Right kidney (tissue), 1 donor: ENCODE measurements at regions not wholly inside any gene's neighbourhood (a gene's known extent, or its start where the extent isn't known, plus 50 kb on each side); places are given as distances from the start of the nearest gene placed in this dataset.
"Not testable (repeated sequence)": the region's sequence is repeated elsewhere in the genome, so short reads cannot be mapped to it uniquely, and the experiment has no call there.

ENCODE experiments used
- DNase-seq: peaks from one replicate; pipeline ENCODE4 v3.0.0-alpha.2; 2016

DNA sequence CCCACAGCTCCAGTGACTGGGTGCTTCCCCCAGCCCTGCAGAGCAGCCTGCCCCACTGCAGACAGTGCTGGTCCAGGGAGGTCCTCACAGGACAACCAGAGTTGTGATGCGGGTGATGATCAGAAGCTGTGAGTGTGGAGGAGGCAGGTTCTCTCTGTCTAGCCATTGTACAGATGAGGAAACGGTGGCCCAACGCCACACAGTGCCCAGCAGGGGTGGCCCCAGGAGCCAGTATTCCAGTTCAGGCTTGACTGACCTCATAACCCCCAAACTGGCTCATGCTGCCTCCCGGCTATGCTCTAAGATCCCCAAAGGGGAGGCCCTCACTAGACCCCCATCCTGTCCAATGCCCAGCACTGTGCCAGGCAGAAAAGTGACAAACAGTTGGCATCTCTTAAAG is 147.1 kb upstream of the MAMLD1 start:
- DNase-seq, result not testable (repeated sequence)

DNA sequence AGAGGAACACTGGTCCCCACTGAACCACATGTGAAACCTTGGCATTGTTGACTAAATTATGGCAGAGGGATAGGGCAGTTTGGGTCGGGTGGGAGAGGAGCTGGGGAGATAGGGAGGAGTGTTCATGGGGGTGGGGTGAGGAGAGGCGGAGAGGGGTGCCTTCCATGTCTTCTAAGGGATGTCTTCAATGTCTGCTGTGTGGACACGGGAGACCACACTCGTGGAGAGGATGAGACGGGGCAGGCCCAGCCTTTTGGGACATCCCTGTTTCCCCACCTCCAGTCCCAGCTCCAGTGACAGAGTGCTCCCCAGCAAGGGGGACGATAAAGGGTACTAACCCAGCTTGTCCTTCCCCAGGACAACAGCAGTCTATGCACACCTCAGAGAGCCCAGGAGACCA is 146.4 kb upstream of the MAMLD1 start:
- no peak for DNase-seq

DNA sequence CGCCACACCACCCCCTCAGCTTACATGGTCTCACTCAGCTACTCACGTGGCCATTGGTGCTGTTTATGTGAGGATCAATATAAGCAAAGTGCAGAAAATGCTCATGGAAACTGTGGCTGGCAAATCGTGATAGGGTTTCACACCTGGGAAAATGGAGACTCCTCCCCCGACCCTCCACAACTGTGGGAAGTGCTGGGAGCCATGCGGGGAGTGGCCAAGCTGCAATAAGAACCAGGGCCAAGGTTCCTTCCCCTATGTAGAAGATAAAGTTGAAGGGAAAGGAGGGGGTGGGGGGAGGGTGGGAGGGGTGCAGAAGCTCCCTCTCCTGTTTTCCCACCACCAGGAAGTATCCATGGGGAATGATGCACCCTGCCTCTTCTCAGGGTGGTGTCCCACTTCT is 145.5 kb upstream of the MAMLD1 start:
- no peak for DNase-seq

DNA sequence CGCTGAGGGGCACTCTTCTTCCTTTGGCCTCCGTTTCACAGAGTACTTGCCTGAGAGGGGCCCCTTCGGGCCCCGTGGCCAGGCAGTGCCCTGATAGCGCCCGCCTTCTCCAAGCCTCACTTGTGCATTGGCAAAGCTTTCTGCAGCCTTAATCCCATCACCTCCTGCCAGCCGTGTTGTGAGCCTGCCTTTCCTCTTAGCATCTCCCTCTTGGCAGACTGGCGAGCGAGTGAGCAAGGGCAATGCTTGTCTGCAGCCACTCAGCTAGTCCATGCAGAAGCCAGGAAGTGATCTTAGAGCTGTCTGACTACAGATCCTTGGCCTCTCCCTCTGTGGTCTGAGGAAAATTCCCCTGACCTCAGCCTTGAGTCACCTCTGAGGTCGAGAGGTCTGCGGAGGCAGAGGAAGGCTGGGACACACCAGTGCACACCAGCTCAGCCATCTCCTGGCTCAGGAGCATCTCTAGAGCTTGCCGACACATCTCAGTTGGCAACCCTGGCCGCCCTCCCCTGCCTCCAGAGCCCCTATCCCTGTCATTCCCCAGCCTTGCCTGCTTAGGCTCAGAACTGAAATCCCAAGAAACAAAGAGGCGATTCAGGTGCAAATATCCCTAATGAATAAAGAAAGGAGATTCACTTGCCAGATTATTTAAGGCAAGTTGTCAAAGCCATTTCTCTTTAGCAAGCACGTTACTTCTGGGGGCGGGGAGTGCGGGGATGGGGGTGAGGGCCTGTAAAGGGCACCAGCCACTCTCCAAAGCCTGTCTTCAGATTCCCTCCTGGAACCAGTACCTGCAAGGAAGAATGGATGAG is 143.5 kb upstream of the MAMLD1 start:
- DNase-seq, result no peak

DNA sequence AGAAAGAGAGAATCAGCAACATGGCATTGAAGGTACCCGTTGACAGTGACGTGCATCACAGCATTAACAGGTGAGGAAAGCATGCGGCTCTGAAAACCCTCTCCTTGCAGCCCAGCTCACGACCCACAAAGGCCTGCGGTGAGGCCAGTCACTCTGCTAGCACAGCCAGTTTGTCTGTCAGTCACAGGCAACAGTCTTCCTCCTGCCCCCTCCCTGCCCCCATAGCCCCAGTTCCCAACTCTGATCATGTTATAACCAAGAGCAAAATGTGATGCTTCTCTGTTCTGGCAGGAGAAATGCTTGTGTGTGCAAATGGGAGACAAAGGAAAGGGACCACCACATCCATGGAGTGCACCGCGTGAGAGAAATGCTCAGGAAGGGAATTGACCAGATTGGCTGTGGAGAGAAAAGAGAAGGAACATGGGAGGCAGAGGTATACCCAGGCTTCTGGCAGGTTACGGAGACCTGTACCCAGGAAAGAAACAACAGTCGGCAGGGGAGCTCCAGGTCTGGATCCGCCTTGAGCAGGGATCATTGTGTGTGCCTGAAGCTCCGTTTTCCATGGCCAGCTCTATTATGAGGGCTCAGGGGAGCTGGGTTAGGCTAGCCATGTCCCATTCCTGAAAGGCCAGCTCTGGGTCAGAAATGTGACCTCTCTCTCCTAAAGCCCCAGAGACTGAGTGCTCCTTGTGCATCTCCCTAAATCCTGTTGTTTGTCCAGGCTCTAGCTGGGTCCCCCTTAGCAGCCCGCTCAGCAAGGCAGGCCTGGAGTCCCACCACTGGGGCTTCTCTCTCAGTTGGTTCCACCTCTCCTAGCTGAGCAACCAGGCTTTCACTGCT is 139.7 kb upstream of the MAMLD1 start:
- no peak for DNase-seq

DNA sequence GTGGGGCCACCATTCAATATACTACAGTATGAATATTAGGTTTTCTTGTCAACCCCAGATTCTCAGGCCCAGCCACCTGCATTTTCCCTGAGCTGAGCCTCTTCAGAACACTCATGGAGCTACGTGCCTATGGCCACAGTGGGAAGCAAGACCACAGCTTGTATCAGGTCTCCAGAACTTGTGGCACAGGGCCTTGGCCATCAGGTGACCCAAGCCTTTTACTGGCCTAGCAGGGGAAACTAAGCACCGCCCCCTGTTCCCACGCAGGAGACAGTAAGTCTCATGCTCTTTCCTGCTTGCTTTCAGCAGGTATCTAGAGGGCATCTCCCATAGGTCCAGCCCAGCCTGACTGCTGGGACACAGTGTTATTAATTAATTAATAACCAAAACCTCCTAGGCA is 138.4 kb upstream of the MAMLD1 start:
- DNase-seq, result no peak

DNA sequence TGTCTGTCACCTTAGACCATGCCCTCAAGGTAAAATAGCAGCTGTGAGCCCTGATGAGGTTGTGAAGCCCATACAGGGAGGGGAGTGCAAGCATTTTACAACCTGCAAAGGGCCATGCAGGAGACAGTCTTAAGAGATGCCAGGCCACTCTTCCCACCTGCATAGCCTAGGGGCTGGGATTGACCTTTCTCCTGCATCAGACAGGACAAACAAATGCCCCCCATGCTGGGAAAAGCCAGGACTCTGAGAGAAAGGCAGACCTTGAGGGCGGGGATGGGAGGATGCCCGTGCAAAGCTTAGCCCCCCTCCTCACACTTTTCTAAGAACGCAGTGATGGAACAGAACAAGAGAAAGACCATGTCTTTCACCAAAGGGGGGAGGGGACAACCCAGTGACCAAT is 137.9 kb upstream of the MAMLD1 start:
- no peak for DNase-seq

DNA sequence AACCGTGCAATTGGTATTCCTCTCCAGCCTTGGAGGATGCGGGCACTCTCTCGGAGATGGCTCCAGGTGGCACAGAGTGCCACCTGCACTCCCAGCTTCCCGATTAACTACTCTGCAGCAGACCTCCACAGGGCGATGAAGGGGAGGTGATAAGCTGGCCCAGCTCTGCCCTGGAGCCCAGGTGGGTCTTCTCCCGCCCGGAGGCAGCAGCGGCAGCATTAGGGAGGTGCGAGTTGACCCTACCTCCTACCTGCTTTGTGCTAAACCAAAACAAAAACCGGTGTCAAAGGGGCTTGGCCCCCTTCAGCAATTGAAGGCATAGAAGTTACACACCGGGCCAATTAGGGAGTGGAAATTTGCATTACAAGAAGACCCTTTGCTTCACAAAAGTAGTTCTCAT is 137.4 kb upstream of the MAMLD1 start:
- no peak for DNase-seq

DNA sequence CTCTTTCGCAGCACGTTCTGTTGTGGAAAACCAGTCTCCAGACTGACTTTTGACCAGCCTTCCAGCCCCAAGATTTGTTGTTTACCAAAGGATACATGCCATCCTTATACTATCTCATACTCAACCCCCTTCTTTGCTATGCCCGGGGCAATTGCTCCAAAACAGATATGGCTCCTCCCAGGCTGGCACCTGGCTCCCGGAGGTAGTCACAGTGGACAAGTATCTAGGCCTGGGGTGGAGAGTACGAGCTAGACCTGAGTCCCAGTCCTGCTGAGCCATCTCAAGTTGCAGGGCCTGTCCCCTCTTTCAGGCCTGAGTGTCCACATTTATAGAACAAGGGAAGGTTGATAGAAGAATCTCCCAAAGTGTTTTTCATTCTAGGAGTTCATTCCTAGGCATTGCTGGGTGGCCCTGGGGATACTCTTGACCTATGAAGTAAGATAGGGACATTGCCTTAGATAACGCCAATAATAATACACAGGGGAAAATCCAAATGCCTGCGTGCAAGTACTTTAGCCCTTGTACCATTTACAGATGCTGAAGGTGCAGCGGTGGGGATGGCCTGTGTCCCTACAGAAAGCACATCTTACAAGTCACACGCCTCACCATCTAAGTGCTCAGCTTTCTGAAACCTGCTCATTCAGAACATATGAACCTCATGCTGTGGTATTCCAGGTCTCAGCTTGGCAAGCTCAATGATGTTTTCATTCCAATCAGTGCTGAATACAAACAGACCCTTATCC is 136.7 kb upstream of the MAMLD1 start:
- no peak for DNase-seq

DNA sequence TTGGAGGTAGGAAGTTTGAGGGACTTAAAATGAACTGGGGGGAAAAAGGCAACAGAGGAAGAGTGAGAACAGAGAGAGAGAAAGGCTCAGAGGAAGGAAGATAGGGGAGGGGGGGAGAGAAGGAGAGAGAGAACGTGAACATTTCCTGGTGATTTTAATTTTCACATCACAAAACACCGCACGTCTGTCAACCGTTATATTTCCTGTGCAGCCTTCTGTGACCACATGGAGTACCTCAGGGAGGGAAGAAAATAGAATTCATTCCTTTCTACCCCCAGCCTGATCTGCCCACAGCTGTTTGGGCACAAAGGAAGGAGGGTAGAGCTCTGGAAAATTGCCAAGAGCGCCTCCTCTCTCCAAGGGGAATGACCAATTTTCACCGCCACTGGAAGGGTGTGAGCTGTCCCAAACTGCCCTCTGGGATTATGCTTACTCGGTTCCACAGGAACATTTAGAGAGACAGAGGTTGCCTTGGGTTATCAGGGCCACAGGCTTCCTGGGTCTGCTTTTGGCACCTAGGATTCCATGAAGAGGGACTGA is 135.7 kb upstream of the MAMLD1 start:
- DNase-seq, result no peak

DNA sequence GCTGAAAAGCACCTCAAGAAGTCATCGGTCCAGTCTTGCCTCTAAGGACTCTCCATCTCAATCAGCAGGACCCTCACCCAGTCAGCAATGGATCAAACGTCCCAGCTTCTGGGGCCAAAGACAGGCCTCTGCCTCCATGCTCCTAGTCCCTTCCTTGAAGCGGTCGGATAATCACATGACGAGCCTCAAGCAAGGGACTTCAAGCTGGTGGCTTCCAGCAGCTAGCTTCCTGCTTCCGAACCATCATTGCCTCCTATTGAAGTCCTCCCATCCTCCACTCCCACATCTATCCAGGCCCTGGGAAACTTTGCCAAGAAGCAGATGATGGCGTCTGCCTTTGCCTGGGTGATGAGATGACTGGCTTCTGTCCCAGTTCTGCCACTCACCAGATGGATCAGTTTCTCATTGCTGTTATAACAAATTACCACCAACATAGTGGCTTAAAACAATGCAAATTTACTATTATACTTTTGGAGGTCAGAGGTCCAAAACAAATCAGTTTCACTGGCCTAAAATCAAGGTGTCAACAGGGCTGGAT is 135.2 kb upstream of the MAMLD1 start:
- DNase-seq, result no peak

DNA sequence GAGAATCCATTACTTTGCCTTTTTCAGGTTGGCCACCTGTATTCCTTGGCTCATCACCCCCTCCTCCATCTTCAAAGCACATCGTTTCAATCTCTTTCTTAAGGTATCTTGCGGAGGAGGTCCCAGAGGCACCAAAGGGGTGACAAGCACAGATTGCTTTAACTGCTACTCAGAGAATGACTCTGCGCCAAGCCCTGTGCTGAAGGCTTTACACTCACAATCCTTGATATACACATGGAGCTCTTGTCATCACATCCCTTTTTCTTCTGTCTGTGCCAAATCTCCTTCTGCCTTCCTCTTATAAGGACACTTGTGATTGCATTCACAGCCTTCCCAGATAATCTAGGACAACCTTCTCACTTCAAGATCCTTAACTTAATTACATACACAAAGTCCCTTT is 134.7 kb upstream of the MAMLD1 start:
- DNase-seq, result no peak

DNA sequence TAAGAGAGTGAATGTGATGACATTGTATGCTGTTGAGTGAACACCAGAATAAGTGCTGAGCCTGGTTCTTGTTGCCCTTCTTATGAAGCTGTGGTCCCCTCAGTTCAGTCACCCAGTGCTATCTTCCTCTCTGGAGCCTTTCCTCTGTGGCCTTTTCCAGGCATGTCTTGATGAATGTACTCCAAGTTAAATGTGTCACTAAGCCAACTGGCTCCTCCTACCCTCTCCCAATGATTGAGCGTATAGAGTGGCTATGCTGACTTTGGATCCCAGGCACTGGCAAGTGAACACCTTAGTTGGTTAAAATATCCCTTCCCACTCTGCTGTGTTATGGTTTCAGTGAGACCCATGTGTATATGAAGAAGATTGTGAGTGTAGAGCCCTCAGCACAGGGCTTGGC is 134.1 kb upstream of the MAMLD1 start:
- no peak for DNase-seq

DNA sequence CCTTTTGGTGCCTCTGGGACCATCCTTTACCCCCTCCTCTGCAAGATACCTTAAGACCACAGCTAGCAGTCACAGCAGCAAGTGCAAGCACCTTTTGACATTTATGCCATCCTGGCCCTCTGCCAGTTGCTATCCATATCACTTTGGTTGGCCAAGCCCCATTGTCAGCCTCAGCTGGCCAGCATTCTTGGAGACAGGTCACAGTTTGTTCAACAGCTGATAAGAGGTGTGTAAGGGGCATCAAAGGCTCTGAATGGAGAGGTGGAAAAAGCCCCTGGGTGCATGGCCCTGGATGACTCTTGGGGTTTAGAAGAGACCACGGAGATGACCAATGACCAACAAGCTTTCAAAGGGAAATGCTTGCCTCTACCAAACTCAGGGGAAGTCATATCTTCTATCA is 133.6 kb upstream of the MAMLD1 start:
- DNase-seq, result no peak

DNA sequence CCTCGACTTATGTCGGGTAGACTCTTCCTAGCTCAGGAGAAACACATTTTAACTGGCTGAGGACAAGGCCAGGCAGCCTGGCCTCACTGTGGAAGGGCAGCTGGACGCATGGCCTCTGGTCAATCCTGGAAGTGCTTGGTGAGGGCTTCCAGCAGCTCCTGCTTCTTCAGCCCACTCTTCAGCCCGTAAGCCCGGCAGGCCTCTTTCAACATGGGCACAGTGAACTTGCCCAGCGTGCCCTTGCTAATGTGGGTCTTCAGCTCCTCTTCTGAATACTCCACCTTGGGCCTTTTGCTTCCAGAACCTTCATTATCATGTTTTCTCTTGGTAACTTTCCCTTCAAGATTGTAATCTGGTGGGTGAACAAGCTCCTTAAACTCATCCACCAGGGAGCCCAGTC is 132.2 kb upstream of the MAMLD1 start:
- not testable (repeated sequence) for DNase-seq

DNA sequence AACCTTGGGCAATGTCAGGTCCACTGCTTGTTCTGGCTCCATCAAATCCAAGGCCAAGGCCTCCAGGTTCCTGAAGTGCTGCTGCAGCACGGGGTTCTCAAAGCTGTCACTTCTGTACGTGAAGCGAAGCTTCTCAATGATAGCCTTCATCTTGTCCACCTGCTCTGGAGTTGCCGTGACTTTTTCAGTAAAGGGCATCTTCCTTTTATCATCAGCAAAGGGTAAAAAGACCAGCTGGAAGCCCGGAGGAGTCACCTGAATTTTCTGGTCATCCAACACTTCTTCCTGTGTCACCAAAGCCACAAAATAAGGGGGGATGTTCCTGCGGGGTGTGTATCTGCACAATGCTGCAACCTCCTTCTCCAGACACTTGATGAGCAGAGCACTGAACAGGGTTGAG is 131.7 kb upstream of the MAMLD1 start:
- DNase-seq, result not testable (repeated sequence)

DNA sequence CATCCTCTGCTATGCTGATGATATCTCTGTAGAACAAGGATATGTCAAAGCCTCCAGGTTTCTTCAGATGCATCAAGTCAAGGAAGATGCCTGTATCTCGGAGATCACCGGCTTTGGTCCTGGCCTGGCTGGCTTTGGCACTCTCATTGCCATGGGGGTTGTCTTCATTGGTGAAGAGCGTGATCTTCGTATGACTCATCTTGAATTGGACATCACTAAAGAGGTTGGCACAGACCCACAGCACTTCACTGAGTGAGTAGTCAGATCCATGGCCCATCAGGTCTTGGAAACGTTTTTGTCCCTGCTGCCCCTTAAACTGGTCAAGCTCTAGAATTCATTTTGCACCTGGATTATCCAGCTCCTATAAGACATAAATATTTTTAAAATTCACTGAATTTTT is 130.9 kb upstream of the MAMLD1 start:
- not testable (repeated sequence) for DNase-seq

DNA sequence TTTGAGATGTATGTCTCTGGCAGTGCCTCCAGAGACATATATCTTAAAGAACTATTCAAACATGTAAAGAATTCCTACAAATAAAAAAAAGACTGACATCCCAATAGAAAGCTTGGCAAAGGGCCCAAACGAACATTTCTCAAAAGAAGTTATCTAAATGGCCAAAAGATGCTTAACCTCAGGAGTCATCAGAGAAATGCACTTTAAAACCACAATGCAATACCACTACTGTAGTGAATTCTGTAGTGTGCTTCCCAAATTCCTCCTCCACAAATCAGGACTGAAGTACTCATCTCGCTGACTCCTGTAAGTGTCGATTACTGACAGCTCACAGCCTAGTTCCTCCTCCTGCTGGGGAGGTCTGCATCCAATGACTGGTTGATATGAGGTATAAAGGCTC is 129.0 kb upstream of the MAMLD1 start:
- DNase-seq, result no peak

DNA sequence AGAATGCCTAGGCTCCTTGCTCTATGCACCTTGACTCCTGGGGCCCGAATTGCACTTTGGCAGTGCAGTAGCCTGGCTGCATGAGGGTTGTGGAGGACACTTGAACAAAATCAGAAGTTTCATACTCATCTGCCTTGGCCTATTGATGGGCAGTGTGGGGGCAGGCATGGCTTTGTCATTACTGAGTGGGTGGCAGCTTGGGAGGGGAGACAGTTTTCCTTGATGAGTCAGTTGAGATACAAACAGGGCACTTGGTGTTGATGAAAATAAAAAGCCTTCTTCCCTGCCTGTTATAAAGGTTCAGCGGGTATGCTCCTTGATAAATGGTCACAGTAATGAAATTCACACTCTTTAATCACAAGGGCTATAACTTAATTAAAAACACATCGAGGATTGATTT is 126.8 kb upstream of the MAMLD1 start:
- no peak for DNase-seq

DNA sequence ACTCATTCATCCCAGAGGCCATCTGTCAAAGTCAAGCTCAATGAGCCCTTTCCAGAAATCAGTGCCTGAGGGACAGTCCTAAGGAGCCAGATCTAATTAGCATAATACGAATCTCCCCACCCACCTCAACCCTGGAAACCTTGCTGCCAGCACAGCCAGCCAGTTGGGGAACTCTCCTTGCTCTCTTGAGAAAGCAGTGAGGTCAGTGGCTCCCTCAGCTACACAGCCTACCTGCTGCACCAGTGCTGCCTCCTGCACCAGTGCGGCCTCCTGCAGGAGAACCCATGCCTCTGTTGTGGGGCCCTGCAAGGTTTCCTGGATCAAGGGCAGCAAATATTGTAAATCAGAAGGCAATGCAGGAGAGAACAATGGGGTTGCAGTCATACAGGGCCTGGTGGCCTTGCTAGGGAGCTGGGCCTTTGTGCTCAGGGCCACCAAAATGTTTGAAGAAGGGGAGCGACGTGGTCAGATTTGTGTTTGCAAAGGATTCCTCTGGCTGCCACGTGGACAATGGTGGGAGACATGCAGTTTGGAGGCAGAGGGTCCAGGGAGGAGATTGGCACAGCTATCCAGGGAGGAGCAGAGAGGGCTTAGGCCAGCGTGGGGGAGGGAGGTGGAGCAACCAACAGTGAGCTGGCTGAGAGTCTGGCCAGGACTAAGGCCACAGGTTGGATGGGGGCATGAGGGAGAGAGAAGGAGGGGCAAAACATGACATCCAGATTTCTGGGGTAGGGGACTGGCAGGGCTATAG is 124.3 kb upstream of the MAMLD1 start:
- no peak for DNase-seq

DNA sequence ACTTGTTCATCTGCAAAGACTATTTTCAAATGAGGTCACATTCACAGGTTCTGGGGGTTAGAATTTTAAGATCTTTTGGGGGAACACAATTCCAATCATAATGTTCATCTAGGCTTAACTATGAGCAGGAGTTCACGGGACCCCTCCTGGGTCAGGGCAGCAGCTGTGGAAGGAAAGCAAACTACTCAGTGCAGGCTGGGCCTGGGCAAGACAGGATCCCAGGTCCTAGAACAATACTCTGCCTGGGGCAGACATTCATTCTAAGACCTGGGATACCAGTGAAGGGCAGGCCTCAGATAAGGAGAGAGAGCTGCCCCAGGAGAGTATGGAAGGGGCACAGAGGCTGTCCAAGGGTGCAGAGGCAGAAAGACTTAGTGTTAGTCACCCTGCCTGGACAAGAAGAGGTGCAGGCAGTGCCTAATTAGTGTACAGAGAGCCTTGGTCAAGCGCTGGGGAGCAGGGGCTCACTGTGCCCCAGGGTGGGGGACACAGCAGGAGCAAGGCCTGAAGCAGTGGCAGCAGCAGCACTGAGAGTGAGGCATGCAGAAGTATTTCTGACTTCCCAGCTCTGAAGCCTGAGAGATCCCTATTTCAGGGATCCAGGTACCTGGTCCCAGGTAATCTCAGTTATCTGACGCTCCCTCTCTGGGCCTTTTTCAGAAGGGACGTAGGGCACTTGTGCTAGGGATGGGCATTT is 123.0 kb upstream of the MAMLD1 start:
- no peak for DNase-seq
